ENCODE measurements at regions not wholly inside any gene's neighbourhood (a gene's known extent, or its start where the extent isn't known, plus 50 kb on each side); places are given as distances from the start of the nearest gene placed in this dataset.

DNA sequence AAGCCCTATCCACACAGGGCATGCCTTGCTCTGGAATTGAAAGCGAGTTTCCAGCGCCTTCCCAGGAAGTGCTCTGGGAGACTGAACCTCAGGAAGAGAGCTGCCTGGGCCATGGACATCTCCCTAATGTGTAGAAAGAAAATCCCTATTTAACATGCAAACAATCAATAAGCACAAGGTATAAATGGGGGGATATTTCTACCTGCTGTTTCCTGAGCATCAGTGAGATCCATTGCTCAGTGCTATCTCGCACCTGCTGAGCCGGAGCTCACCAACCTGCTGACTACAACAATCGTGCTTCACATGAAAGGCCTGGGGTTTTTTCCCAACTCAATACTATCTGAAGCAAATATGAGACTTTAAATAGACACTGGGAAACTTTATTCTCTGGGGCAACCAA lies 584.0 kb downstream of the GLRX3 start:
- no peak for DNase-seq (ENCODE audit: low read depth)

DNA sequence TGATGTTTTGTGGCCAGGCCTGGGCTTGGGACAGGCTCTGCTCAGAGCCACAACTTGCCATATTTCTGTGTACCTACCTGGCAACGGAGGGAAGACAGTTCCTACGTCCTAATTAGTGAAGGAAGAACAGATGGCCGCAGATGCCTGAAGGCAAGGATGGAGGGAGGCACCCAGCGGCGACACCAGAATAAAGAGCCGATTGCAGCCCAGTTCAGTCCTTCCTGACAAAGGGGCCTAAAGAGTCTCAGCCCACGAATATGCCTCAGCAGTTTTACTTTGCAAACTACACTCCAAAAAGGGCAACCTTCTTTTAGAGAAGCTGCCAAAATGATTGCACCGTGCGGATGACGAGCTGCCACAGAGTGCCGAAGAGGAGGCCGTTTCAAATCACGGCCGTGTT lies 585.8 kb downstream of the GLRX3 start:
- no peak for DNase-seq (ENCODE audit: low read depth)

DNA sequence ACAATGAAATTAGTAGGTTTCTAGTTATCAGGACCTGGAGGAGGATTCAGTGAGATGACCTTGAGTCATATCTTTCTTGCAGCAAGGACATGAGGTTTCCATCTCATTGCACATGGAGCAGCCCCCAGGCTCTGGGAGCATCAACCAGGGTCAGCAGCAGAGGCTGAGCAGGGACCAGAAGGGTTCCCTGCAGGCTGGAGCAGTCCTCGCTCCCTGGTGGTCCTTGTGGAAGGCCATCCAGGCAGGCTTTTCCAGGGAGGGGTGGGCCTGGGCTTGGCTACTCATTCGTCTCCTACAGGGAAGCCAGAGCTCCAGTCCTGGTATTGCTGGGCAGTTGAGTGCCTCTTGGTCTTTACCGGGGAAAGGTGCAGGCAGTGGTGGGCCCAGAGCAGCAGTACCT lies 587.5 kb downstream of the GLRX3 start:
- no peak for DNase-seq (ENCODE audit: low read depth)

DNA sequence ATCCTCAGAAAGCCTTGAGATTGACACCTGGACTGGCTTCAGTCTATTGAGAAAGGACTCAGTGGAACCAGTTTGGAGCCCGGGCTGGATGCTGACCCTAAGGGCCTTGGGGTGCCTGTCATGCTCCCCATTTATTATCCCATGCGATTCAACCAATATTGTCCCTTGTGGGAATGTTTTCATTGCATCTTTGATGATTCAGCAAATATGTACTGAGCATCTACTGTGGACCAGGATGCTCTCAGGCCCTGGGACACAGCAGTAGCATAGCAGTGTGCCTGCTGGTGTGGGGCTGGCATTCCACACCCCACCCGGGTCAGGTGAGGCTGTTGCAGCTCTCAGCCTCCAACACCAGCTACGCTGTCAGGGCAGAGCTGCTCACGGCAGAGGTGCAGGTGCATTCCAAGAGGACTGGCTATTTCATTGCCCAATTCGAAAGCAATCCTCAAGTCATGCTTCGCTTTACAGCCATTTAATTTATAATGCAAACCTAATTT lies 586.0 kb downstream of the TCERG1L start:
- no peak for DNase-seq (ENCODE audit: low read depth)

DNA sequence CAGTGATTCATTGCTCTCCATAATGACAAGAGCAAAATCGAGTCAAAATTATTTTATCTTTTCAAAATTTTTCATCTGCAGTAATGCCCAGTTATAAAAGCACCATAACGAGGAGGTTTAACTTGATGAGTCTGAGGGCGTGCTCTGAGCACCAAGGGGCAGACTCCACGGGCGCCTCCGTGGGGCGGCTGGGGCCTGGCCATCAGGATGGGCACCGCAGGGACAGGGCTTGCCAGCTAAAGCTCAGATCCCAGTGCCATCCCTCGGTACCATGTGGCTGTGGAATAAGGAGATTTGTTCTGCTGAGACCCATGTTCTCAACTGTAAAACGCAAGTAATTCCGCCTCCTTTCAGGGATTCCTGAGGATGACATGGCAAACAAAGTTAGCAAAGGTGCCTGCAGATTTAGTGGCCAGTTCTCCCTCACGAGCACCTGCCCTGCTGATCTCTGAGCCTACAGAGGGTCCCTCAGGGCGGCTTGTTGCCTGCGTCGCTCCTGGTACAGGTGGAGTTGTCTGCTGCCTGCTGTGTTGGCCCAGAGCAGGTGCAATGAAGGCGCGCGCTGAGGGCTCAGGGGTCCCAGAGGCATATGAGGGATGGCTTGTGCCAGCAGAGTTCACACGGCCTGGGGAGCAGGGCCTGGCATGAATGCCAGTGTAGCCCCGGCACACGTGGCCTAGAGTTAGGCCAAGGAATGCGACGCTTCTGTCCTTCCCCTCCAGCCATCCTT lies 584.4 kb downstream of the TCERG1L start:
- DNase-seq (ENCODE audit: low read depth): no peak

DNA sequence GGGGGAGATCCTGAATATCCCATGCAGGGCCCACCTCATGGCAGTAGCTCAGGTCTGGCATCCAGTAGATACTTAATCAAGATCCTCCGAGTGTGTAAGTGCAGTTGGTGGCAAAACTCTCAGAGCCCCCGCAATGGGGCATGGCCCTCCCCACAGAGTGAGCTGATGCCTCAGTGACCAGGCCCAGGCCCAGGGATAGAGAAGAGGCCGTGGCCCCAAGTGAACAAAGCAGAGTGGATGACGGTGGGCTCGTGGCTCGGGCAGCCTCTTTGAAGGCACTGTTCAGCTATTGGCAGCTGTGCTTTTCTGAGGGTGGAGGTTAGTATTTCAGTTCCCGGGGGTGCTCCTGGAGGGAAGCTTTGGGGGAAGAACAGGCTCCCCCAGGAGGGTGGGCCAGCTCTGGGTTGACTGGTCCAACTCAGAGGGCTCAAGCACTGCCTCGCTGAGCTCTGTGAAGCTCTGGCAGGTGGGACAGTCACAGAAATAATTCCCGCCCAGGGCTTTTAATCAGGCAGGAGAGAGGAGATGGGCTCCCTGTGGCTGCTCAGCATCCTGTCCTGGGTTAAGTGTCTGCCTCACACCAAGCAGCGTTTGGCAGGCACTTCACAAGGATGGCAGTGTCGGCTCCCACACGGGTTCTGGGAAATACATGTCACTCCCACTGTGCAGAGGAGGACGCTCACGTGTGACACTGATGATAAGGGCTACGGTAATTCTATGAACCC lies 583.6 kb downstream of the TCERG1L start:
- DNase-seq (ENCODE audit: low read depth): no peak

DNA sequence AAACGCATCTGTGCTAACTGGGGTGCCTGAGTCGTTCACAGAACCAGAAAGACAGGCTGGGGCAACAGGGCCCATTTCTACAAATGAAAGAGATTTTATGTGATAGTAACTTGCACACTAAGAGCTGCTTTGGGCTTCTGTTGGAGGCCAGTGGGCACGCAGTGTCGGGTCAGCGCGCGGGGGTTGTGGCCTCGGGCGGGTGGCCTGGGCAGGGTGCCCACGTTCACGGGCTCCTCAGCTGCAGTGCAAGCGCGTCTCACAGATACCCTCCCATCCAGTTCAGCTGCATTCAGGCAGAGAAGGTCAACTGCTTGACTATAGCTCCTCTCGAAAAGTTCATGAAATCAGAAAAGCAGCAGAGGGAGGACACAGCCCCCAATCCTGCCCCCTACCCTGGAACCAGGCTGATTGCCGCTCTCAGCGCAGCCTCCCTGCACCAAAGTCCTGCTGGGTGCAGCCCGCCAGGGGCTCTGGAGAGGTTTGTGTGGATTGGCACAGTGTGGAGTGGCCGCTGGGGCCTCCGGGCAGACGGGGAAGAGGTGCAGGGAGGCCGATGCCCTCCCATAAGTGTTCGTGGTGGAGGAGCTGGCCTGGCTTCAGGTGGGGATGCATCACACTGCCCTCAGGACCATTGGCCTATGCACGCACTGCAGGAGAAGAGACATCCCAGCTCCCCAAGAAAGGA lies 582.8 kb downstream of the TCERG1L start:
- no peak for DNase-seq (ENCODE audit: low read depth)

DNA sequence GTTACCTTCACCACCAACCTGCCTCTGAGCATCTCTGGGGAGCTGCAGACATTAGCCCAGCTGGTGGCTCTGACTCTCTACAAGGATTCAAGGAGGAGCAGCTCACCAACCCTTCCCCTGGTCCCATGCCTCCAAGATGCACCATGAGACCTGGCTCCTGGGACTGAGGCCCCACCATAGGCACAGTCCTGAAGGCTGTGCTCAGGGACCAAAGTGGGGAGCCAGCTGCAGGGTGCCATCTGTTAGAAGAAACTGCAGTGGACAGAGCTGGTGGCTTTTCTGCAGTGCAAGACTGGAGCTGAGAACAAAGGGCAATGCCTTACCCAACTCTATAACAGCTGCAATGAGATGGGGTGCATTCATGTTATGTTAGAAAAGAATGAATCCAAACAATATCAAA lies 581.6 kb downstream of the TCERG1L start:
- no peak for DNase-seq (ENCODE audit: low read depth)

DNA sequence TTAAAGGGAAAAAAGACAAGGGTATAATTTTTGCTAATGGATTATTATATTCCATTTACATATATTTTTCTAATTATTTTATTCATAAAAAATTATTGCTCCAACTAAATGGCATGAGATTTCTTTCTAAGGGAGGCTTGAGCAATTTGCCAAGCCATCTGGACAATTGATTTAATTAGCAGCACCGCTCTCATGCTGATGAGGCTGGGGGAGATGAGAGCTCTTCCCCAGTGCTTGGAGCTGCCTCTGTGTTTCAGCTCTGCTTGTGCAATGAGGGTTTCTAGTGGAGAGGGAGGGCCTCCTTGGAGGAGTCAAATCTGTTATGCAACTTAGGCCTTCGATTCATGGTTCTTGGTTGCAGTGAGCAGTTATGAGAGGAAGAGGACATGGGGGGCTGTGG lies 574.3 kb downstream of the TCERG1L start:
- no peak for DNase-seq (ENCODE audit: low read depth)

DNA sequence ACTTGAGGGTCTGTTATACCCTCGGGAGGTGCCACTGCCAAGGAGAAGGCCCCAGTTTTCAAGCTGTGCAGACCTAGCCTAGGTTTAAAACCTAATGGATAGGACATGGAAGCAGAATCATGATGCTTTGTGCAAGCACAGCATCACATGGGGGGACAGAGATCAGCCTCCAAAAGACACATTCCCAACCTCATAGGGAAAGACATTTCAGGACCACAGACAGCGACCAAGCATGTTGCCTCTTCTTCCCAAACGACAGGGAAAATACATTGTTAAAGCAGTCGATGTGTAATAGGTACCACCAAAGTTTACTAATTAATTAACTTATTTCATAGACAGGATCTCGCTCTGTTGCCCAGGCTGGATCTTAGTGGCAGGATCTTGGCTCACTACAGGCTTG lies 573.9 kb downstream of the TCERG1L start:
- DNase-seq (ENCODE audit: low read depth): no peak

DNA sequence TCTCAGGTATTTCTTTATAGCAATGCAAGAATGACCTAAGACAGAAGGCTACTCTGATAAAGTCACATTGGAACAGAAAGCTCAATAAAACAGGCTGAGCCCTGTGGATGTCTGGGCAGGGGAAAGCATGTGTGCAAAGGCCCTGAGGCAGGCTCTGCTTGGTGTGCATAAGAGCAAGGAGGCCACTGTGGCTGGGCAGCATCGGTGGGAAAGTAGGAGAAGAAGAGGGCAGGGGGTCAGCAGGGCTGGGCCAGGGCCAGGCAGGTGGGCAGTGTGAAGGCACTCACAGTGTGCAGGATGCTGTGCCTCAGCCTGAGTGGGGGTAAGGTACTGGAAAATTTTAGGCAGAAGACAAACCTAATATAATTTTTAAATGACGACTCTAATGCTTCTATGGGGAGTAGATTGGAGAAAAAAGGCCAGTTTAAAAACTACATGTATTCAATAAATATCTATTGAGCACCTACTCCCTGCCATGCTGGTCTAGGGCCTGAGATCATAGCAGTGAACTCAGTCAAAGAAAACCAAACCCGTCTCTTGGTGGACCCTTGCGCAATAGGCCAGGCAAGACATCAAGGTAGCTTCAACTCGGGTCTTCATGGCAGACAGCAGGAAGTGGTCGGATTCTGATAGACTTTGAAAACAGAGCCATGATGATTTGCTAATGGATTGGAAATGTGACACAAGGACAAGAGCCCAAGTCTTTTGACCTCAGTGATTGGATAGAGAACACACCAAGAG lies 572.3 kb downstream of the TCERG1L start:
- DNase-seq (ENCODE audit: low read depth): no peak

DNA sequence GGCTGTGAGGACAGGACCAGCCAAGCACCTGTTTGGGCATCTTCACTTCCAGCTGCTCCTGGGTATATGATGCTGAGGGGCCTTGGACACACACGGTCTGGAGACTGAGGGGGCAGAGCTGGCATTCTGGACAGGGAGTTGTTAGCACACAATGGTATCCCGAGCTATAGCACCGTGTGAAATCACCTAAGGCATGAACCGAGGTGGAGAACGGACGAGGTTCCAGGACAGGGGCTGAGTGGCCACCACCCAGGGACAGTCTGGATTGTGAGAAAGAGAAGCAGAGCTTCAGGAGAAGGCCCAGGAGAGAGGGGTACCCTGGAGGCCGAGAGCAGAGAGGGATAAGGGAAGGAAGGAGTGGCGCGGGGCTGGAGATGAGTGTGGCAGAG lies 571.8 kb downstream of the TCERG1L start:
- no peak for DNase-seq (ENCODE audit: low read depth)

DNA sequence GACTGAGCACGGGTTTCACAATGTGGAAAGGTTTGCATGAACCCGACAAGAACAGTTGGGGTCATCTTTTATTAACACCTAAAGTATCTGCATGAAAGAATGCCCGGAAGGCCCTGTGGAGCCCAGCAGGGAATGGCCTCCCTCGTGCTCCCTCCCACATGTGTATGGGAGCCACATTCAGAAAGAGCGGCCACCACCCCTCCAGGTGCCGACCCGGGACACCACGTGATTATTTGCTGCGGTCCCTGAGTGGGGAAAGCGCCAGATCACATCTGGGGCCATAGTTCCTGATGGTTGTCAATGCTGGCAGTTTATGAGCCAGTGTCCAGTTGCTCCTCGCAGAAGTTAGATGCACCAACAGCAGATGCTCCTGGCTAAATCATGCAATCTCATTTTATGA lies 571.4 kb downstream of the TCERG1L start:
- no peak for DNase-seq (ENCODE audit: low read depth)

DNA sequence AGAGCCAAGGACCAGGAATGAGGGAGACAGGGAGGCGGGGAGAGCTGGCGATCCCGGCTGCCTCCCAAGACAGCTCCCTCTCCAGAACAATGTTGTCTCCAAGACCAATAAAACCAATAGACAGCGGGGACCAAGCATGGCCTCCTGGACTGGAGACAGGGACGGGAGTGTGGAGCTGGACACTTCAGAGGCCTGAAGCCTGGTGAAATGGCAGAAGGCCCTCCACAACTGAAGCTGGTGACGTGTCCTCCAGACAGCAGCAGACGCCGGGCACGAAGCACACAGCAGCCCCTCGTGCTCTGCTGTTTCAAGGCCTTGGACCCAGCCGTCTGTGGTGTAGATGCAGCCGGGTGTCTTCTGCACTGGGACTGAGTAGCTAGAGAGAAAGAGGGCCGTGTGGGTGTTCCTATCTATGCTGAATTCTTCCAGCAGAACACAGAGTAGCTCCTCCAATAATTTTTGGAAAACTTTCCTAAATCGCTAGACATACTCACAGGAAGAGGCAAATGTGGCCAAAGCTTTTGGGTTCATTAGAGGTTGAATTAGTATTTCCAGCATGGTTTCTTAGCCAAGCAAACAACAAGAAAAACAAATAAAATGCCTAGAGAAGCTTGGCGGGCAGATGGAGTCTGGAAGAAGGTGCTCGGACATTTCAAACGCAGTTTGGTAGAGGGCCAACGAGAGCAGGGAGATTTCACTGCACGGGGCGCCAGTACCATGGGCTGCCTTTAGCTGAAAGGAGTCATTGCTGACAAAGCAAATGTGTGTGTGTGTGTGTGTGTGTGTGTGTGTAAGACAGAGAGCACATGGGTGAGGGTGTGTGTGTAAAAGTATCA lies 570.4 kb downstream of the TCERG1L start:
- DNase-seq (ENCODE audit: low read depth): no peak

DNA sequence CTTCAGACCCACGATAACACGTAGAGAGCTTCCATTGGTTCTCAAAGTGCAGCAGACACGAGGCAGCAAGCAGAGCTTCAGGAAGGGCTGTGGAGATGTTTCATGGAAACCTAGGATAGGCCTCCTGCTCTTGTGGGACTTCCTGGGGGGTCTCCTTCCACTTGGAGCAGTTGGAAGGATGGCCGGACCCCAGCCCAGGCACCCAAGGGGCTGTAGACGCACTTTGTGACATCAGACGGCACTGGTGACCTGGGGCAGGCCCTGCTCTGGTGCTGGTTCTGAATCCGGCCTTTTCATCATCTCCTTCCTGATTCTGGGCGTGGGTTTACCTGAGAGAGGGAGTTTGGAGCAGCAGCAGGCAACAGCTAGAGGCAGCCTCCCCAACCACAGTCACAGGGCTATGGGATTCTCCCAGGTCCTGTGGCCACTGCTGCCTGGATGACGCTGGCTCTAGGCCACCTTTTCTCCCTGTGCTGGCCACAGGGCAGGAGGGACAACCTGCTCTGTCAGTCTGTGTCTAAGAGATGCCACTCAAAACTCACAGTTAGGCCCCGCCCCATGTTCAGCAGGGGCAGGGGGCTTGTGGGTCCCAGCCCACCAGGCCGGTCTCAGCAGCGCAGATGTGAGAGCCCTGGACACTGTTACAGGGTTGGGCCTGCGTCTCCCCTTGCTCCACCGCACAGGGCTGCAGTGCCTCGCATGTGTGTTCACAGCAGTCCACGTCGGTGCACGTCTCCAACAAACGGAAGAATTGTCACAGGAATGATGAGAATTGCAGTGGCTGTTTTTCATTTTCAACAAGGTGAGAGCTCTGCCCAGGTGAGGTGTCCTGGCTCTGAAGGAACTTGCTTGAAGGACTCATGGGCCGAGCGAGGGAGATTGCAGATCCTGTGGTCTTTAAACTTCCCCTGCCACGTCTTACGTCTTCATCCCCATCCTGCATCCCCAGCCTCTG lies 569.3 kb downstream of the TCERG1L start:
- no peak for DNase-seq (ENCODE audit: low read depth)

DNA sequence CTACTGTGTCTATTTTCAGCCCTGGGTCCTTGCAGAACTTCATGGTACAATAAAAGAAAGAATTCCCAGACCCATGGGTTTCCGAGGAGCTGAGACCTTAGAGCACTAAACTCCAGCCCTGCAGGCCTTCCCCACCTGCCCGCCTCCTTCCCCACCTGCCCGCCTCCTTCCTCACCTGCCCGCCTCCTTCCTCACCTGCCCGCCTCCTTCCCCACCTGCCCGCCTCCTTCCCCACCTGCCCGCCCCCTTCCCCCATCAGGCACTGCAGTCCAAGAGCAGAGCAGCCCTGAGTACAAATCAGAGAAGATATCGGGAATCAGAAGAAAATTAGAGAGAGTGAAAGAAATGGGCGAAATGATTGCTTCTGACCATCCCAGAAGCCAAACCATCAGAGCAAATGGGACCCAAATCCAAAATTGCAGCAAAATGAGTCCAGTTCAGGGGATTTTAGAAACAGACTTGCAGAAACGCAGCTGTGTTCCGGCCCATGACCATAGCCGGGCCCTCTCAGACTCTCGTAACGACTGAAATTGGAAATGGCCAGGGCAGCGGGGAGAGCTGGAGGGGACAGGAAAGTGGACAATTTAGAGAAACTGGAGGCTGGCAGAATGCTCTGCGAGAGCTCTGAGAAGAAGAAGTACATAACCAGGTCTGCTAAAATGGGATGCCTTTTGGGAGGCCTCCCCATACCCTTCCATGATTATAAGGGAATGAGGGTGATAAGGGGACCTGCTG lies 568.4 kb downstream of the TCERG1L start:
- DNase-seq (ENCODE audit: low read depth): no peak

DNA sequence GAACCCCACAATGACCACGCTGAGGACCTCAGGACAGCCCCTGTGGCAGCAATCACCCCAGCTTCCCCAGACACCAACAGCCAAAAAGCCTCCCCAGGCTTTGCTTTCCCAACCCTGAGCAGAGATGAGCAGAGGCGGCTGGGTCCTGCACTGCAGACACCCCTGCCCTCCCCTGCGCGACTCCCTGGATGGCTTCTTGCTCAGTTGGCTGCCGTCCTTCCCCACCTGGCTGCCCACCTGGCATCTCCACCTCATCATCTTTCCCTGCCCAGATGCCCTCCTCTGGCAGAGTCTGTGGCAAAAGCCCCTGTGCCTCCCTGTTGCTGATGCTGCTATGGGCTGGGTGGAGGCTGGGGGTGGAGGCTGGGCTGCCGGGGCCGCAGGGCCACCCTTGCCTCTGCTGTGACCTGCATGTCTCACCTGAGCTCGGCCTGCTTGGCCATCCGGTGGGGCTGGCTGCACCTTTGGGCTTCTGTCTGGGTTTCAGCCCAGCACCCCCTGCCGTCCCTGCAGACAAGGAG lies 567.7 kb downstream of the TCERG1L start:
- DNase-seq (ENCODE audit: low read depth): no peak

DNA sequence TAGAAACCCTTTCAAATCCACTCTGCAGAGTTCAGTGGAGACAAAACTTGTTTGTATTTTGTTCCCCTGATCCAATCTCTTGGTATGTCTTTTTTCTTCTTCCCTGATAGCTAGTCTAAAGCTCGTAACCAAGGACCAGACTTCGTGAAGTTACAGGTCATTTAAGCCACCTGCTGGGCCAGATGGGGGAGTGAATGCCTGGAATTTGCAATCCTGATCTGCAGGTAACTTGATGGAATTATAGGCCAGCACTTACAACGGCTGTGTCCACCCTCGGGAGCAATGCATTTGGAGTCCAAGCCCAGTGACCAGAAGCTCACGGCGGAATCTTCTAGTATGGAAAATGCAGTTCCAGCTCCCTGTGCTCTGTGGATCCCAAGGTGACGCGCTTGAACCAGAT lies 566.9 kb downstream of the TCERG1L start:
- DNase-seq (ENCODE audit: low read depth): no peak

DNA sequence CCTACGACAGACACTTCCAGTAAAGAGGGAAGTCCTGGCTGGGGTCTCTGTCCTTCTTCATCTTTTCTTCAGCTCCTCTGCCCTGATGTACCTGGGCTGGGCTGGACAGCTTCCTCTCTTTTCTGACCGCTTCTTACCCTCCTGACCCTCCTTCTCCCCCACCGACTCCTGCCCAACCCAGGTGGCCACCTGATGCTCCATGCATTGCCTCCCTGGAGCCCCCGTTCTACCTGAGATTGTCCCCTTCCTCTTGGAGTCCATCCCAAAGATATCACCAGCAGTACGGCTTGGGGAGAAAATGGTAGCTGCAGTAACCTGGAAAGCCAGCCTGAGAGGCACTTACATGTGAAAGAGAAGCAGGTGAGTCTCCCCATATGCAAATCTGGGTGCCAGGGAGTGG lies 566.3 kb downstream of the TCERG1L start:
- DNase-seq (ENCODE audit: low read depth): no peak
